GM19452 (cell line): ENCODE measurements at regions not wholly inside any gene's neighbourhood (a gene's known extent, or its start where the extent isn't known, plus 50 kb on each side); places are given as distances from the start of the nearest gene placed in this dataset.
"Not testable (repeated sequence)": the region's sequence is repeated elsewhere in the genome, so short reads cannot be mapped to it uniquely, and the experiment has no call there.

Source experiments
- ATAC-seq: cut with Tn5 transposase; IDR thresholded peaks from one replicate; pipeline ENCODE4 v1.9.1; 2021; ENCODE audit not compliant: unreplicated experiment

GRCh38 chr16:33583702-33584101, 124.3 kb downstream of the TP53TG3F start:
- not testable (repeated sequence) for ATAC-seq

- not testable (repeated sequence) for ATAC-seq
Observed at GRCh38 chr16:33588589-33588988, 129.2 kb downstream of the TP53TG3F start.

GRCh38 chr16:33593344-33593743, 133.9 kb downstream of the TP53TG3F start:
- ATAC-seq: not testable (repeated sequence)

GRCh38 chr16:33595074-33595473, 135.7 kb downstream of the TP53TG3F start:
- ATAC-seq: not testable (repeated sequence)

GRCh38 chr16:33601029-33601428, 141.6 kb downstream of the TP53TG3F start:
- ATAC-seq: peak; percentile 64

GRCh38 chr16:33623535-33624077, 164.2 kb downstream of the TP53TG3F start:
- not testable (repeated sequence) for ATAC-seq

GRCh38 chr16:33628895-33629294, 169.5 kb downstream of the TP53TG3F start:
- not testable (repeated sequence) for ATAC-seq

GRCh38 chr16:33631713-33632112, 172.3 kb downstream of the TP53TG3F start:
- not testable (repeated sequence) for ATAC-seq

GRCh38 chr16:33634057-33634456, 174.6 kb downstream of the TP53TG3F start:
- ATAC-seq: not testable (repeated sequence)

- not testable (repeated sequence) for ATAC-seq
Observed at GRCh38 chr16:33636760-33637159, 177.3 kb downstream of the TP53TG3F start.

GRCh38 chr16:33643270-33643669, 183.9 kb downstream of the TP53TG3F start:
- ATAC-seq: peak; percentile 81

- ATAC-seq: peak; percentile 55
Observed at GRCh38 chr16:33643698-33644381, 184.4 kb downstream of the TP53TG3F start.

- not testable (repeated sequence) for ATAC-seq
Observed at GRCh38 chr16:33646386-33646785, 187.0 kb downstream of the TP53TG3F start.

GRCh38 chr16:33655756-33656155, 196.3 kb downstream of the TP53TG3F start:
- ATAC-seq: not testable (repeated sequence)

GRCh38 chr16:33656394-33656793, 197.0 kb downstream of the TP53TG3F start:
- peak; percentile 52 for ATAC-seq

GRCh38 chr16:33657717-33658116, 198.3 kb downstream of the TP53TG3F start:
- ATAC-seq: peak; percentile 70

GRCh38 chr16:33680791-33681190, 221.4 kb downstream of the TP53TG3F start:
- ATAC-seq: not testable (repeated sequence)

GRCh38 chr16:33700320-33700719, 240.9 kb downstream of the TP53TG3F start:
- not testable (repeated sequence) for ATAC-seq

GRCh38 chr16:33706845-33707590, 247.6 kb downstream of the TP53TG3F start:
- not testable (repeated sequence) for ATAC-seq

- ATAC-seq: not testable (repeated sequence)
Observed at GRCh38 chr16:33707591-33707934, 248.2 kb downstream of the TP53TG3F start.

GRCh38 chr16:33709856-33710695, 250.7 kb downstream of the TP53TG3F start:
- not testable (repeated sequence) for ATAC-seq
